ENCODE measurements at regions not wholly inside any gene's neighbourhood (a gene's known extent, or its start where the extent isn't known, plus 50 kb on each side); places are given as distances from the start of the nearest gene placed in this dataset.

DNA sequence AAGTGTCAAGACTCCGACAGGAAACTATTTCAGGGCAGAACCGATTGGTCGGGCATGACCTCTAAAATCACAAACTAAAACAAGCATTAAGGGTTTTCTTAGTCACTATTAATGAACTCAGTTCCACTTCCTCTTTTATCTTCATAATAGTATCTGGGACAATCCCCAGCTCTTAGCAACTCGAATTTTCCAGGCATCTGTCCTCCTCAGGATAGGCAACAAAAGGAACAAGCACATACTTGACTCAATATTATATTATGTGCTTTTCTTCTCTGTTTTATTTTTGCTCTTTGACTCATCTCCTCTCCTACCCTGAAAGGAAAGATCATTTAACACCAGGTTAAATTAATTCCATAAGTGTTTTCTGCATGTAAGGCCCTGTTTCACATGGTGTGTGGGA lies 638.3 kb upstream of the TBX3 start:
- no peak for DNase-seq (ENCODE audit: low read depth)
- TF ChIP-seq, protein P1, sequence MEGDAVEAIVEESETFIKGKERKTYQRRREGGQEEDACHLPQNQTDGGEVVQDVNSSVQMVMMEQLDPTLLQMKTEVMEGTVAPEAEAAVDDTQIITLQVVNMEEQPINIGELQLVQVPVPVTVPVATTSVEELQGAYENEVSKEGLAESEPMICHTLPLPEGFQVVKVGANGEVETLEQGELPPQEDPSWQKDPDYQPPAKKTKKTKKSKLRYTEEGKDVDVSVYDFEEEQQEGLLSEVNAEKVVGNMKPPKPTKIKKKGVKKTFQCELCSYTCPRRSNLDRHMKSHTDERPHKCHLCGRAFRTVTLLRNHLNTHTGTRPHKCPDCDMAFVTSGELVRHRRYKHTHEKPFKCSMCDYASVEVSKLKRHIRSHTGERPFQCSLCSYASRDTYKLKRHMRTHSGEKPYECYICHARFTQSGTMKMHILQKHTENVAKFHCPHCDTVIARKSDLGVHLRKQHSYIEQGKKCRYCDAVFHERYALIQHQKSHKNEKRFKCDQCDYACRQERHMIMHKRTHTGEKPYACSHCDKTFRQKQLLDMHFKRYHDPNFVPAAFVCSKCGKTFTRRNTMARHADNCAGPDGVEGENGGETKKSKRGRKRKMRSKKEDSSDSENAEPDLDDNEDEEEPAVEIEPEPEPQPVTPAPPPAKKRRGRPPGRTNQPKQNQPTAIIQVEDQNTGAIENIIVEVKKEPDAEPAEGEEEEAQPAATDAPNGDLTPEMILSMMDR (IDR thresholded peaks at IDR 0.05; ENCODE audit: control insufficient read depth, insufficient read depth, low read depth, low read length, missing control alignments), result no peak
- no peak overlapping the region for H3K4me3 ChIP-seq (ENCODE audit: control insufficient read depth, low read depth, low read length)

DNA sequence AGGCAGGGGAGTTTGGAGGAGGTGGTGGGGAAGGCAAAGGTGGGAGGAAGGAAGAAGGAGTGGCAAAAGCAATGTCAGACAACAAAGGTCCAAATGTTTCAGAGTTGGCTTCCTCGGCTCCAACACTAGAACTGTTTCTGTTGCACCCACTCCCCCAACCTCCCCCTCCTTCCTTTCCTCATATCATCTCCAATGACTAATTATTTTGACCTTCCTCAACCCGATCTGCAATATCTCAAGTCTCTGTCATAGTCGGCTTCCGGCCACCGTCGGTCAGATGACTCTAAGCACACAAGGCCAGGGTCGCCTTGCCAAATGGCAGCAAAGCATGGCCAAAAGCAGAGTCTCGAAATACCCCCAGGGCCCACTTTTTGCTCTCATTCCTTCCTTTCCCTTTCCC lies 637.0 kb upstream of the TBX3 start:
- DNase-seq (ENCODE audit: low read depth), result no peak
- TF ChIP-seq, protein P1 (IDR thresholded peaks at IDR 0.05; ENCODE audit: control insufficient read depth, insufficient read depth, low read depth, low read length, missing control alignments), result no peak

DNA sequence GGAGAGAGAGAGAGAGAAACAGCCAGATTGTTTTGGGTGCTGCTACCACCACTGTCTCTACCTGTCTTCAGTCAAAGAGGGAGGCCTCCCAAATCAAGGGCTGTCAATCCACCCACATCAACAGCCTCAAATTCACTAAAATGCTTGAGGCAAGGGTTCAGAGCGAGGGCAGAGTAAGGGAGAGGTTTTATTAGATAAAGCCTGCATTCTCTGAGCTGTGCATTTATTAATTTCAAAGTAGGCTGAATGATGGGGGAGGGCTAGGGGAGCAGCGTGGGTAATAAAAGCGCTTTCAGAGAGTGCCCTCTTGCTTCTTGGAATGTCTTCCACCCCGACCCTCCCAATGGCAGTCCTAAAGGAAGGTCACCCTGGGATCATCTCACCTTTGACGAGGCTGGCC lies 636.5 kb upstream of the TBX3 start:
- H3K4me3 ChIP-seq (ENCODE audit: control insufficient read depth, low read depth, low read length), result no peak overlapping the region
- DNase-seq (ENCODE audit: low read depth), result no peak
- TF ChIP-seq, protein P1 (IDR thresholded peaks at IDR 0.05; ENCODE audit: control insufficient read depth, insufficient read depth, low read depth, low read length, missing control alignments), result no peak

More for the DNA sequence above, 637.0 kb upstream of the TBX3 start:
- H3K4me3 ChIP-seq (ENCODE audit: control insufficient read depth, low read depth, low read length), result no peak overlapping the region

DNA sequence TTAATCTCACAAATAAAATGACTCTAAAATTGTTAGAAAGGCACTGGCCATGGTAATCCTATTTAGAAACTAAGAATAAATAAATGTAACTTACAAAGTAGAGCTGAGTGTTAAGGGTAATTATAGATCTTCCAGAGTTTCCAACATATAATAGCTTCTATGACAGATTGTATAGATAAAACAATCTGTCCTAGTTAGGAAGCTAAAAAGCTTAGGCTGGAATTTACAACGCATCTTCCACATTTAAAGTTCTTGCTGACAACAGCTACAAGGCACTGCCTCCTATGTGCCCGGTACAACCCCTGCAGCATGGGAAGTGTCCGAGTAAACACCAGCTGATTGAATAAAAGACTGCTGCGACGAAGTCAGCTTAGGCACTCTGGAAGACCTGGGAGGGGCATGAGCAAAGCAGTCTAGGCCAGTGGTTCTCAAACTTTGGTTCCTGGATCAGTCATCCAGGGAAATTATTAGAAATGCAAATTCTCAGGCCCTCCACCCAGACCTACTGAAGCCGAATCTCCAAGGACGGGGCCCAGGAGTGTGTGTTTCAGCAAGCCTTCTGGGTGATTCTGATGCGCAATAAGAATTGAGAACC lies 635.6 kb upstream of the TBX3 start:
- TF ChIP-seq, protein P1 (IDR thresholded peaks at IDR 0.05; ENCODE audit: control insufficient read depth, insufficient read depth, low read depth, low read length, missing control alignments), result no peak
- no peak overlapping the region for H3K4me3 ChIP-seq (ENCODE audit: control insufficient read depth, low read depth, low read length)
- no peak for DNase-seq (ENCODE audit: low read depth)

DNA sequence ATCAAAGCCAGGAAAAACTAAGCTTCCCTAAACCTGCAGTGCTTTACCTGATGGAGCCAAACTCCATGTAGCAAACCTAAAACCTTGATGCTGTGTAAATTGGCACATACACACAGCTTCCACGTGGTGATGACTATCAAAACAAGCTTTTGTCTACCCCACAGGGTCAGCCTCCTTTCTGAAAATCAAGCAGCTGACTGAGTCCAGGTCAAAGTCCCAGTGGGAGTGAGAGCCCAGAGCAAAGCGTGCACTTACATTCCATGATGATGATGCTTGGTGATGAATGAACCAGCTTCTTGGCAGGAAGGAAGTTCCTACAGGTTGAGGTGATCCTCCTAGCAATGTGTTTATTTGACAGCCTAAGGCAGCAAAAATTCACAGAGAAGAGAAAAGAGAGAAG lies 630.0 kb upstream of the TBX3 start:
- no peak for DNase-seq (ENCODE audit: low read depth)
- no peak overlapping the region for H3K4me3 ChIP-seq (ENCODE audit: control insufficient read depth, low read depth, low read length)
- TF ChIP-seq, protein P1 (IDR thresholded peaks at IDR 0.05; ENCODE audit: control insufficient read depth, insufficient read depth, low read depth, low read length, missing control alignments), result no peak

DNA sequence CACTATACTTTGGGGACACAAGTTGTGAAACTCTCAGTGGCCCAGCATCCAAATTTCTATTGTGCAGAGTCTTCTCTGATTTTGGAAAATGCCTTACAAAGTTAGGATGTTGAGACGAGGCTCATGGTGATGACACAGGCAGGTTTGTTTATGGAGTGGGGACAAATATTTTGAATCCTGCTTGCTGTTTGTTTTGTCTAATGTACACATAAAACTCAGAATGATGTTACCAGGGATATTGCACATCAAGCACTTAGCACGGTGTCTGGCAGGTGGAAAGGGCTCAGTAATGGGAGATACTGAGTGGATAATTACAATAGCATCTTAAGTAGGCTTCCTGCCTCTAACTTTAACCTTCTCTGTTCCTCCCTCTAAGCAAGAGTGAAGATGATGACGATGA lies 628.9 kb upstream of the TBX3 start:
- DNase-seq (ENCODE audit: low read depth), result no peak
- TF ChIP-seq, protein P1 (IDR thresholded peaks at IDR 0.05; ENCODE audit: control insufficient read depth, insufficient read depth, low read depth, low read length, missing control alignments), result no peak
- H3K4me3 ChIP-seq (ENCODE audit: control insufficient read depth, low read depth, low read length), result no peak overlapping the region

DNA sequence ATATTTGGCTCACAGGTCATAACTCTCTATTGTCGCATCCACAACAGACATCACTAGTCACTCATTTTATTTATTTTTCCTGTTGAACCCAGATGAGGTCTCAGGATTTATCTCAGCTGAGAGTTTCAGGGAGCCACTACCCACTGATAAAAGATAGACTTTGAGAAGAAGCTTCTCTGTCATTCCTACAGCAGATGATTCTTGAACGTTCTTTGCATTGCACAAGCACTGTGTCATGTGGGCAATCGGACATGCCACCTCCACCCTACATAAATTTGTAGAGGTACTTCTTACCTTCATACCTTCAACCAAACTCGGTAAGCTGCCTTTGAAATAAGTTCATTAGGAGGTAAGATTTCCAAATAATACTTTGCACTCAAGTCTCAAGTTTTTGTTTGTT lies 627.9 kb upstream of the TBX3 start:
- no peak overlapping the region for H3K4me3 ChIP-seq (ENCODE audit: control insufficient read depth, low read depth, low read length)
- TF ChIP-seq, protein P1 (IDR thresholded peaks at IDR 0.05; ENCODE audit: control insufficient read depth, insufficient read depth, low read depth, low read length, missing control alignments), result no peak
- no peak for DNase-seq (ENCODE audit: low read depth)
